DND-41 (cell line): ENCODE measurements at regions not wholly inside any gene's neighbourhood (a gene's known extent, or its start where the extent isn't known, plus 50 kb on each side); places are given as distances from the start of the nearest gene placed in this dataset.

Experiments used
- EZH2 ChIP-seq: IDR thresholded peaks from 3 replicates; pipeline ENCODE4 v1.6.1; 2012; ENCODE audit warnings: borderline replicate concordance, low read depth, mild to moderate bottlenecking, moderate library complexity, low read length, inconsistent platforms; ENCODE audit not compliant: severe bottlenecking
- TF ChIP-seq, protein P1 (sequence below): IDR thresholded peaks from 2 replicates; pipeline ENCODE4 v1.5.1; 2012; ENCODE audit warnings: borderline replicate concordance, low read length, moderate library complexity, mild to moderate bottlenecking; ENCODE audit not compliant: poor library complexity, severe bottlenecking; ENCODE audit errors: extremely low read depth

- TF ChIP-seq, protein P1, sequence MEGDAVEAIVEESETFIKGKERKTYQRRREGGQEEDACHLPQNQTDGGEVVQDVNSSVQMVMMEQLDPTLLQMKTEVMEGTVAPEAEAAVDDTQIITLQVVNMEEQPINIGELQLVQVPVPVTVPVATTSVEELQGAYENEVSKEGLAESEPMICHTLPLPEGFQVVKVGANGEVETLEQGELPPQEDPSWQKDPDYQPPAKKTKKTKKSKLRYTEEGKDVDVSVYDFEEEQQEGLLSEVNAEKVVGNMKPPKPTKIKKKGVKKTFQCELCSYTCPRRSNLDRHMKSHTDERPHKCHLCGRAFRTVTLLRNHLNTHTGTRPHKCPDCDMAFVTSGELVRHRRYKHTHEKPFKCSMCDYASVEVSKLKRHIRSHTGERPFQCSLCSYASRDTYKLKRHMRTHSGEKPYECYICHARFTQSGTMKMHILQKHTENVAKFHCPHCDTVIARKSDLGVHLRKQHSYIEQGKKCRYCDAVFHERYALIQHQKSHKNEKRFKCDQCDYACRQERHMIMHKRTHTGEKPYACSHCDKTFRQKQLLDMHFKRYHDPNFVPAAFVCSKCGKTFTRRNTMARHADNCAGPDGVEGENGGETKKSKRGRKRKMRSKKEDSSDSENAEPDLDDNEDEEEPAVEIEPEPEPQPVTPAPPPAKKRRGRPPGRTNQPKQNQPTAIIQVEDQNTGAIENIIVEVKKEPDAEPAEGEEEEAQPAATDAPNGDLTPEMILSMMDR: no peak
- no peak for TF ChIP-seq EZH2
Measured at GRCh38 chr3:35223632-35224394, 415.5 kb upstream of the ARPP21 start.
